Fibroblast of skin of right biceps (primary cell): ENCODE measurements at regions not wholly inside any gene's neighbourhood (a gene's known extent, or its start where the extent isn't known, plus 50 kb on each side); places are given as distances from the start of the nearest gene placed in this dataset.

ENCODE experiments used
- DNase-seq: peaks from one replicate; pipeline ENCODE4 v3.0.0-alpha.2; 2013

DNA sequence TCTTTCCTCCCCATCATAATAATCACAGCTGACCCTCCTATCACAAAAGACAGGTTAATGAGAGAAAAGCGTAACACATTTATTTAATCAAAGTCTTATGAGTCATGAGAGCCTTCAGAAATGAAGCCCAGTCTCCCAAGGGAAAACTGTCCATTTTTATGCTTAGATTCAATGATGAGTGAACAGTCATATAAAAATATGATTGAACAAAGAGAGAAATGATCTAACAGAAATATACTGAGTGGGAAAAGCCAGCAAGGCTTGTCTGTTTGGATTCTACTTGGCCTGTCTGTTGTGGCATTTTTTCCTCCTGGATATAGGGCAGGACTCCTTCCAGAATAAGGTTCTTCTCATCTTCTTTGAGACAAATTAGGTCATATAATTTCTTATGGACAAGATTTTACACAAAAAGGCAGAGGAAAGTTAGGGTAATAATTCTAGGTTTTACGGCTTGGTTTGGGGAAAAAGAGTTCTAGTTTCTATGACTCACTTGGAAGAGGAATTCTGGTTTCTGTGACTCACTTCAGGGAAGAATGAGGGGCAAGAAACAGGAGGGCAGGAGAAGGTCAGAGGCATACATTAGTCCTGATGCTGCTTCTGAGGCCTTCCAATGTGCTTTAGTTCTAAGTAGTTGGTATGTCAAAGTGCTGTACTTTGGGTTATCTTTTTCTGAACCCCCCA lies 534.2 kb downstream of the ZIC1 start:
- DNase-seq = peak; percentile 96

DNA sequence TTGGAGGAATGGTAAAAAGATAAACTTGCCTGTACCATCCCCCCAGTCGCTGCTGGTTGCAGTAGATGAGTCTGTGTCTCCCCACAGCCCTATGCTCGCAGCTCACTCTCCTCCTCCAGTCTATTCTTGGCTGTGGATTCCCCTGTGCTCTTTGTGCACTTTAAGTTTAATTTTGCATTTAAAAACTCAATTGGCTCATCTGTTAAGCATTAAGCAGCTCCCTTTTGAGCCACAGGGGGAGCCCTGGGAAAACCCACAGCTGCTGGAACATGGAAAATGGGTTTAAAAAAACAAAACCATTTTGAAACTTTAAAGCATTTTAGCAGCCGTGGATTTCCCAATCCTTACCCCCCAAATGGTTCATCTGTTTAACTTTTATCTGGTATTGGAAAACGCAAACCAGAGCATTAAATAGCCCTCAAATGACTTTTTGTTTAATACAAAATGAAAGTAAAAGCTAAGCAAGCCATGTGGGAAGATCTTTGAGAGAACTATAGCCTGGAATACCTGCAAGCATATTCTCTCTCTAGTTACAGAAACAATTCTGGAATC lies 536.9 kb downstream of the ZIC1 start:
- DNase-seq = peak; percentile 97

DNA sequence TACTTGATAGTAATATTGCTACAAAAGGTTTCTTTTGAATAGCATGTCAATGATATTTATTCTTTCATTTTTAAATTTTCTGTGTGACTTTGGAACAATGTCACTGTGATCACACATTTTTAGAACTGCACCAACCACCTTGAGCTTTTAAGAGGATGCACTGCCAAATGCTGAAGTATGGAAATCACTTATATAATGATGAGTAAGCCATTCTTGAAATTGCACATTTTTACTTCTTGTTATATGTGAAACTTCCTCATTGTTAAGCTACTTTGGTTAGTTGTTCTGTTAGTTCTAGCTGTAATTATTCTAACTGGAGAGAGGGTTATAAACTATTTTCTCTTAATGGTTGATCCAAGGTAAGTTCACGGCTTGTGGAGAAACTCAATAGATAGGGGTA lies 547.5 kb downstream of the ZIC1 start:
- DNase-seq = no peak

DNA sequence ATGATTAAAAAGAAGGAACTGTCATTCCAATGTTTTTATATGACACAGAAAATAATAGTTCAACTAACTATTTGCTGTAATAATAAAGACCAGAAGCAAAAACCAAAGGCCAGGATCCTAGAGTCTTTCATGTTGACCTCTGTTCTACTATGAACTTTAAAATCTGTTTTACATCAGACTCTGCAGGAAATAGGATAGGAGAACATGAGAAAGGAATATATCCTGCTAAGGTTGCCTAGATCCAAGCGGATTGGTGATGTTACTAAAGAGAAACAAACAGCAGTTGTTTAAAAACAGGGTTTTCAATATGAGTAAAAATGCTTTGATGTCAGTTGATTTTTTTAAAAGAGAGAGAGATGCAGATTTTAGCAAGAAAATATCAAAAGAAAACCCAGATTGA lies 549.6 kb downstream of the ZIC1 start:
- DNase-seq = no peak

GRCh38 chr3:147960786-147961185 lies 551.6 kb downstream of the ZIC1 start:
- DNase-seq = no peak

GRCh38 chr3:147962408-147963164 lies 553.4 kb downstream of the ZIC1 start:
- no peak for DNase-seq

DNA sequence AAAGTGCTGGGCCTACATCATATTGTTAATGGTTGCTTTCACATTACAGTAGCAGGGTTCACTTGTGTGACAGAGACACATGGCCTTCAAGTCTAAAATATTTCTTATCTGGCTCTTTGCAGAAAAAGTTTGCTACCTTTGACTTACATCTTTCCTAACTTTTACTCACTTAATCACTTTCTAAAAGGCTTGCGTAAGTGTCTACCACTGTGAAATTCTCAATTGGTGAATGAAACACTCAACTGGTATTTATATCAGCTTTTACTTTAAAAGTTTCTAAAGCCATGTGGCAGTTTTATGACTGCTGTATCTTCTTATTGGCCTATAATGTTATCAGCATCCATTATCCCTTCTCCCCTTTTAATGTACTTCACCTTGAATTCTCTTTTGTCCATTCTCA lies 554.5 kb downstream of the ZIC1 start:
- peak; percentile 8 for DNase-seq

DNA sequence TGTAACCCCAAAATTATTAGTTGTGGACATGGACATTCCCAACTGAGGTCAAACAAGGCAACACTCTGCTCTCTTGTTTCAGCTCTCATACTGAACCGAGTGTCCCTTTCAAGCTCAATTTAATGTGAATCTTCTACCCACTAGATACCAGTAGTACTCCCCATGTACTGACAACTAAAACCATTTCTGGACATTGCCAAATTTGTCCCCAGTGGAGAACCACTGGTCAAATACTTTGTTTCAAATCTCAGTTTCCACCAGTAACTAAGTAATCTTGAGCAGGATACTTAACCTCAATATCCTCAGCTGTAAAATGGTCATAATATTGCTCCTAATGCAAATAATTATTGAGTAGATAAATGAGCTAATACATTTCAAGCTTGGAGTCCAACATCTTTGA lies 566.0 kb downstream of the ZIC1 start:
- no peak for DNase-seq

DNA sequence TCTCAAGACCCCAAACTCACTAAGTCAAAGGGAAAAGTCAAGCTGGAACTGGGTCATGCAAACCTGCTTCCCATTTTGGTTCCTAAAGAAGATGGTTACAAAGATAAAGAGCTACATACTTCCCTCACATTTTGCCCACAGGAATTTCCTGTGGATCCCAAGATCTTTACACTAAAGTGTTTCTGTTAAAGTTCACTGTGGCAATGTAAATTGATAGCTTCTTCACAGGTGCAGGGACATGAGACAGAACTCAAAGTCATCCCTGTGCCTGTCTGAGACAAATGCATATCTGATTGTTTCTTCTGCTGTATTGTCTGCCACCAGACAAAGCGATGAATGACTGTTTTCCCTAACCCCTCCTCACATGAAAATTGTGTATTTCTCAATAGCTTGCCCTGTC lies 567.8 kb downstream of the ZIC1 start:
- peak; percentile 17 for DNase-seq

DNA sequence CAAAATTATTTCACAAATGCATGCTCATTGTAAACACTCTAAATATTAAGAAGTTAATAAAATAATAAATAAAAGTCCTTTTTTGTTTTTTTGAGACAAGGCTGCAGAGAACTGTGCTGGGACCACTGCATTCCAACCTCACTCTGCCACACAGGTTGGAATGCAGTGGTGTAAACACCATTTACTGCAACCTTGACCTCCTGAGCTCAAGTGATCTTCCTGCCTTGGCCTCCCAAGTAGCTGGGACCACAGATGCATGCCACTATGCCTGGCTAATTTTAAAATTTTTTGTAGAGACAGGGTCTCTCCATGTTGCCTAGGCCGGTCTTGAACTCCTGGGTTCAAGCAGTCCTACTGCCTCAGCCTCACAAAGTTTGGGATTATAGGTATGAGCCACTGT lies 578.4 kb downstream of the ZIC1 start:
- DNase-seq = no peak

- DNase-seq = no peak
Measured at GRCh38 chr3:147989344-147989743, 580.2 kb downstream of the ZIC1 start.

GRCh38 chr3:148002705-148003205 lies 593.6 kb downstream of the ZIC1 start:
- DNase-seq = no peak

DNA sequence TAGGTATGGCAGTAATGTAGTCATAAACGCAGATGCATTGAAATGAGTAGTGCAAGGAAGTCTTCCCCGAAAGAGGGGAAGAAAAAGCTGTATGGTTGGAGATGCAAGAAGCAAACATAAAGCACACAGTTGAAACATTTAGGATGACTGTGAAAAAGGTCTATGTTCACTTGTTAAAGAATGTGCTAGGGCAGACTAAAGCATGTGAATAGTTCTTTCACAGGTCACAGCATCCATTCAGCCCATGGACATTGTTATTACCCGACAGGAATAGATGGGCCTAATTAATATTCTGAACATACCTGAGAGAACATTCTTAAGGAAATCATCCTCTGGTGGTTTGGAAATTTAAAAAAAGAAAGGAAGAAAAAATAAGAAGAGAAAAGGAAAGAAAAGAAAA lies 595.2 kb downstream of the ZIC1 start:
- no peak for DNase-seq

DNA sequence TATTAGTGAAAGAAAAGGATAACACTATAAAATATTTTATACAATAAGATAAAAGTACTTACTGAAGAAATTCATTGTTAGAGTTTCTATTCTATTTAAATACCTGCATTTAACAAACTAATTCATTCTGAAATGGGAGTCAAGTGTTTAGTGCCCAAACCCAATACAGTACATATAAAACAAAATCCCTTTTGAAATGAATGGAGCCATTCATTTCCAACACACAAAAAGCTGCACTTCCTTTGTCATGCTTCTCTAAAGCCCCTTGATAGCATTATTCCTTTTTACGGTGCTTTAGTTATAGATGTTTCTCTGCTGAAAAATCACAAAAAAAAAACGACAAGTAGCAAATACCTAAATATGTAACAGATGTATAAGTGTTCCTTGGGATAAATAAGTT lies 596.3 kb downstream of the ZIC1 start:
- no peak for DNase-seq

DNA sequence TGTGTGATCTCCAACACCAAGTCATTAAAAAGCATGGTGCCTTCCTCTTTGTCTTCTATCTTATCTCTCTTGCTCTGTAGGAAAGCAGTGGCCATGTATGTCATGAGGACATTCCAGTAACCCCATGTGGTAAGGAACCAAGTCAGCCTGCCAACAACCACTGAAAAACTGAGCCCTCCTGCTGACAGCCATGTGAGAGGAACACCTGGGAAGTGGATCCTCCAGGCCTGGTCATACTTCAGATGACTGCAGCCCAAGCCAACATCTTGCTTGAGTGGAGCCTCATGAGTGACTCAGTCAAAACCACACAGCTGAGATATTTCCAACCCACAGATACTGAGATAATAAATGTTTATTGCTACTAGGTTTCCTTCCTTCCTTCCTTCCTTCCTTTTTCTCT lies 597.3 kb downstream of the ZIC1 start:
- peak; percentile 83 for DNase-seq

- DNase-seq = no peak
Measured at GRCh38 chr3:148008591-148008990, 599.4 kb downstream of the ZIC1 start.

- no peak for DNase-seq
Measured at GRCh38 chr3:148020861-148021260, 611.7 kb downstream of the ZIC1 start.

DNA sequence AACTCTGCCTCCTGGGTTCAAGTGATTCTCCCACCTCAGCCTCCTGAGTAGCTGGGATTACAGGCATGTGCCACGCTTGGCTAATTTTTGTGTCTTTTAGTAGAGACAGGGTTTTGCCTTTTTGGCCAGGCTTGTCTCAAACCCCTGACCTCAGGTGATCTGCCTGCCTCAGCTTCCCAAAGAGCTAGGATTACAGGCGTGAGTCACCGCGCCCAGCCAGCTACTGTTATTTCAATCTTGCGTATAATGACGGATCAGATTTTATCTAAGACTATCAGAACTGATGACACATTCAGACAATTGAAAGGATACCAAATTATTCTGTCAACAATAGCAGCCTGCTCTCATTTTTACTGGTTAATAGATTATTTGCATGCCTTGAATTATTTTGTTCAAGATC lies 612.2 kb downstream of the ZIC1 start:
- peak; percentile 49 for DNase-seq

DNA sequence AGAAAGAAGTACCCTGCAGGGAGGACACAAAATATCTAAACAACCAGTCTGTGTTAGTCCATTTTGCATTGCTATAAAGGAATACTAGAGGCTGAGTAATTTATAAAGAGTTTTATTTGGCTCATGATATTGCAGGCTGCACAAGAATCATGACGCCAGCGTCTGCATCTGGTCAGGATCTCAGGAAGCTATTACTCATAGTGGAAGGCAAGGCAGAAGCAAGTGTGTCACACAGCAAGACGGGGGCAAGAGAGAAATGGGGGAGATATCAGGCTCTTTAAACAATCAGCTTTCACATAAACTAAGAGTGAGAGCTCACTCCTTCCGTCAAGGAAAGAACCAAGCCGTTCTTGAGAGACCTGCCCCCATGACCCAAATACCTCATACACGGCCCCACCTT lies 614.8 kb downstream of the ZIC1 start:
- DNase-seq = peak; percentile 87

DNA sequence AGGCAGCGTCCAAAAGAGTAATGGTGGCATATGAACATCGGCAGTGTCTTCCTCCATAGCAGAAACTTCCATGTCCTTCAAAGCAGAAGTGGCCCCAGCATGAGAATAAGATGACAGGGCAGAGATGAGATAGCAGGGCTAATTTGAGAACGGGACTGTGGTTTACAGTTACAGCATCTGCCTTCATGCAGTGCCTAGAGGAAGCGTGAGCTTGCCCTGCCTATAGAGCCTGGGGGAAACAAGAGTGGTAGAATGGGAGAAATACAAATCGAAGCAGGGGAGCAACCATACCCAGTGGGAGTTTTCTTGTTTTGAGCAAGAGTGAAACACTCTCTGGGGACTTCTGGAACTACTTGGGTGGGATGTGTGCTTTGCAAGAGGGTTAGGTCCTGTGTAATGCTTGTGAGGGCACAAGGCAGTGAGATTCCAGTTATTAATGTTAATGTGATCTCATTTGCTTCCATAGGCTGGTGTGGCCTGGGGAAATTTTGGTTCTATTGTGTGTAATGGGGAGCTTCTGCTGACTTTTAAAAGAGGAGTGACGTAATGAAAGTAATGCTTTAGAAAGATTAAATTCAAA lies 616.9 kb downstream of the ZIC1 start:
- DNase-seq = no peak

DNA sequence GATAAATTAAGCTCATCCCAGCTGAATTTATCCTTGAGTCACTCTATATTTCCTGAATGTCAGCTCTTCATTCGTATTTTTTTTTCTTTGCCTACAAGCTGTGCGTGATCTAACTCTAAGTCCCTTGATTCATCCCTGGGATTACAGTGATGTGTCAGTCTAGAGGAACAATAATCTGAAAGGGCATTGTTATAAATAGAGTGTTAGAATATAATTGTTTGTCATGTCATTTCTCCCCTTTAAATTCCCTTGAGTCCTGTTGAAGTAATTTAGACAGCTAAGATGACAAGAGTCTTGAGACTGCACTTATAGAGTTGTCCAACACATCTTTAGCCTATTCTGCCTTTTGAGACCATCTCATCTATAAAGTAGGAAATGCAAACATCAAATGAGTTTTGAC lies 621.8 kb downstream of the ZIC1 start:
- no peak for DNase-seq

DNA sequence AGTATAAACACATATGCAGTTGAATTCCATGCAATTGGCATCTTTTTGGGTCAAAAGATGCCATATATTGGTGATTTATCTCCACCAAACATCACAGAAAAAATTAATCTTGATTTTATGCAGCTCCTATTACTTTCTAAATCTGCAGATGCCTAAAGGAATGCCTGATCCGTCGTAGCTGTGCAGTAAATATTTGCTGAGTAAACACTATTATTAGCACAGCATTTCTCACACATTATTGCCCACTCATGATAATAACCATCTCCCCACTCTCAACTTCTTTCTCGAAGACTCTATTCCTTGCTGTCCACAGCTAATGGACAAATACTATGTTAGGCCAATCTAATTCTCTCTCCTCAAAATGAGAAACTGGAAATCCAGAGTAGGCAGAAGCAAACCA lies 625.2 kb downstream of the ZIC1 start:
- no peak for DNase-seq

- peak; percentile 49 for DNase-seq
Measured at GRCh38 chr3:148036331-148036876, 627.2 kb downstream of the ZIC1 start.
